ENCODE measurements at regions not wholly inside any gene's neighbourhood (a gene's known extent, or its start where the extent isn't known, plus 50 kb on each side); places are given as distances from the start of the nearest gene placed in this dataset.
A peak's percentile ranks its signal among the peaks of the same experiment; 100 is the strongest.

DNA sequence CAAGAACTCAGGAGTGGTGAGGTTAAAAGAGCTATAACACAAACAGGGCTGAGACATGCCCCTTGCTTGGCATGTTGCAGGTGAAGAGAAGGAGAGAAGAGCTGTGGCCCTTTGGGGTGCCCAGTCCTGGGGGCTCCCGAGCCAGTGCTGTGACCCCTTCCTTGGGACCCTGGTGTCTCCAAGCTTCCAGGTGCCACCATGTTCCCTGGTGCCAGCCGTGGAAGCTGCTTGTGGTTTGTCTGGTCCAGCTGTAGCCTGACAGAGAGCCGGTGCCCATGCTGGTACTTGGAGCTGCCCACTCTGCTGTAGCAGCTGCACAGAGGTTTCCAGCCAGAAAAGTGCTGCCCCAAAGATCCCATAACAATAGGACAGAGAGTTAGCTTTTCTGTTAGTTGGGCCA is 159.2 kb upstream of the SLC38A2 start:
- Mint-ChIP-seq H3K36me3 (ENCODE audit: low read depth) (peaks cover 19% of the 10 kb centered on the region), H3K27ac (no peak overlapping the region), H3K4me1 (ENCODE audit: low read depth) (peaks cover 8% of the 10 kb centered on the region), H3K27me3 (ENCODE audit: insufficient read depth) (no peaks in the 10 kb centered on the region; the same call in 1 of the 2 replicates), H3K9me3 (peaks cover 13% of the 10 kb centered on the region), H3K4me3 (no peak overlapping the region)
- TF ChIP-seq, protein P1, sequence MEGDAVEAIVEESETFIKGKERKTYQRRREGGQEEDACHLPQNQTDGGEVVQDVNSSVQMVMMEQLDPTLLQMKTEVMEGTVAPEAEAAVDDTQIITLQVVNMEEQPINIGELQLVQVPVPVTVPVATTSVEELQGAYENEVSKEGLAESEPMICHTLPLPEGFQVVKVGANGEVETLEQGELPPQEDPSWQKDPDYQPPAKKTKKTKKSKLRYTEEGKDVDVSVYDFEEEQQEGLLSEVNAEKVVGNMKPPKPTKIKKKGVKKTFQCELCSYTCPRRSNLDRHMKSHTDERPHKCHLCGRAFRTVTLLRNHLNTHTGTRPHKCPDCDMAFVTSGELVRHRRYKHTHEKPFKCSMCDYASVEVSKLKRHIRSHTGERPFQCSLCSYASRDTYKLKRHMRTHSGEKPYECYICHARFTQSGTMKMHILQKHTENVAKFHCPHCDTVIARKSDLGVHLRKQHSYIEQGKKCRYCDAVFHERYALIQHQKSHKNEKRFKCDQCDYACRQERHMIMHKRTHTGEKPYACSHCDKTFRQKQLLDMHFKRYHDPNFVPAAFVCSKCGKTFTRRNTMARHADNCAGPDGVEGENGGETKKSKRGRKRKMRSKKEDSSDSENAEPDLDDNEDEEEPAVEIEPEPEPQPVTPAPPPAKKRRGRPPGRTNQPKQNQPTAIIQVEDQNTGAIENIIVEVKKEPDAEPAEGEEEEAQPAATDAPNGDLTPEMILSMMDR (IDR thresholded peaks at IDR 0.05), result no peak
- DNase-seq, result no peak

DNA sequence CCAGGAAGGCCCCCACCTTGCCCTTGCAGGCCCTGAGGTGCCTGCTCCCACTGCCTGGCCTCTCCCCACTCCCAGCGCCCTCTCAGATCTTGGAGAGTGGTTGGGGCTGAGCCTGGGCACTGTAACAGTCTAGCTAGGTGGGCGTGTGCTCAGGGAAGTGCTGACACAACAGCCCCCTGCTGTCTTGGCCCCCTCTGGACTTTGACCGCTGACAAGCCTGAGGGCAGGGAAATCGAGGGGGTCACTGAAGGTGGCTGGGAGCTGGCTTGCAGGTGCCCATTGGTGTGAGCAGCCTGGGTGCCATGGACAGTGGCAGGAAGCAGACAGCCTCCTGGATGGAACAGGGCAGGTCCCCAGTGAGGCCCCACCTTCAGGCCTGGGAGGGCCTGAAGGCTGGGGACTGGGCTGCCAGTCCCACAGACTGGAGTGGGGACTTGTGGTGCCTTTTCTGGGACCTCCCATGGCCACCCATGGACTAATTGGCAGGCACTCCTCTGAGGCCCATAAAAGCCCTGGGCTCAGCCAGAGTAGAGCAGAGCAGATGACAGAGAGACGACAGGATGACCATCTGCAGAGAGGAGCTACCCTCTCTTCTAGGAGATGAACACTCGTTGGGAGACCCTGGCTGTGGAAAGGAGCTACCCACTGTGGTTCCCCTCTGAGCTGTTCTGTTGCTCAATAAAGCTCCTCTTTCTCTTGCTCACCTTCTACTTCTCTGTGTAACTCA is 158.6 kb upstream of the SLC38A2 start:
- no peak overlapping the region for H3K27ac Mint-ChIP-seq
- H3K27me3 Mint-ChIP-seq (ENCODE audit: insufficient read depth), result no peaks in the 10 kb centered on the region; the same call in 1 of the 2 replicates
- H3K4me3 Mint-ChIP-seq, result no peak overlapping the region
- TF ChIP-seq, protein P1 (IDR thresholded peaks at IDR 0.05), result no peak
- H3K36me3 Mint-ChIP-seq (ENCODE audit: low read depth), result peaks cover 19% of the 10 kb centered on the region
- no peak for DNase-seq
- peaks cover 2% of the 10 kb centered on the region; the same call in 1 of the 2 replicates for H3K4me1 Mint-ChIP-seq (ENCODE audit: low read depth)
- peaks cover 13% of the 10 kb centered on the region for H3K9me3 Mint-ChIP-seq

DNA sequence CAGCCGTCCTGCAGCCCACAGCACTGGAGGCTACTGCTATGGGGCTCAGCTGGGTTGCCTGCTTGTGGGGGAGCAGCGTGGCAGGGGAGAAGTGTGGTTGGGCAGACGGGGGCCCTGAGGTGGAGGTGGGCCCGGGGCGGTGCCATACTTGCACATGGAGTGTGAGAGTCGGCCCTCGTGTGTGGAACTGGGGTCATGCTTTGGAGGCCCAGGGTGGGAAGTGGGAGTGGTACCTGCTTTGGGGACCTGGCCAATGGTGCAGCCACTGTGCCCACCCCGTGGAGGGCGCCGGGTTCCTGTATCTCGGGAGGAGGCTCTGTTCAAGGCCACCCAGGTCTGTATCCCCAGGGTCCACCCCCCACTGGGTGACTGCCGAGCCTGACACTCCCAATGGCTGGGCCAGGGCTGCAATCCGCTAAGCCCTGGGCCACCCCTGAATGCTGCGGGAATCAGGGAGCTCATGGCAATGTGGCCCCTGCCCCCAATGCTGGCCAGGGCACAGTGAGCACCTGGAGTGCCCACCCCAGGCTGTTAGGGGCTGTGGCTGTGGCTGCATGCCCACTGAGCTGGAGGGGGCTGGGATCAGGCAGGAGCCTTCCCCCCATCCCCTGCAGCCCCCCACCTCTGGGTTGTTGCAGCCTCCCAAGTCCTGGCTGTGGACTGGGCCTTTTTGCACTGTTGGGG is 157.9 kb upstream of the SLC38A2 start:
- Mint-ChIP-seq H3K4me3 (no peak overlapping the region), H3K27ac (no peak overlapping the region), H3K36me3 (ENCODE audit: low read depth) (peaks cover 24% of the 10 kb centered on the region), H3K27me3 (ENCODE audit: insufficient read depth) (no peaks in the 10 kb centered on the region; the same call in 1 of the 2 replicates), H3K9me3 (peaks cover 13% of the 10 kb centered on the region), H3K4me1 (ENCODE audit: low read depth) (peaks cover 7% of the 10 kb centered on the region)
- TF ChIP-seq, protein P1 (IDR thresholded peaks at IDR 0.05), result no peak
- no peak for DNase-seq

DNA sequence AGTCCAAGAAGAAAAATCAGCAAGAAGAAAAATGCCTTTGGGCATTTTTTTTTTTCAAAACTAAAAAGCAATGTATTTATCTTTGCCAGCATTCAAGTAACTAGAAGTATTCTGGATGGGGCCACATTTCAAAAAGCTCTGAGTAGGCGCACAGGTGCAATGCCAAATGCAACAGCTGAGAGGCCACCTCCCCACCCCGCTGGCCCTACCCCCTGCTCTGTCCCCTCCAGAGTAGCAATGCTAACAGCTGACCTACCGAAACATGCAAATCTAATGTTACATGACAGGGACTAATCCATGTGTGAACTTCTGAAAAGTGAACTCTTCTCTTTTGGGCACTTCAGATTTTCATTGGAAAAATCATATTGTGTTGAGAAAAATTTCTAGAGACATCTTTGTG is 153.7 kb upstream of the SLC38A2 start:
- Mint-ChIP-seq H3K4me3 (no peak overlapping the region), H3K27ac (peak overlapping the region; percentile 96), H3K4me1 (ENCODE audit: low read depth) (peaks cover 49% of the 10 kb centered on the region), H3K9me3 (peaks cover 9% of the 10 kb centered on the region), H3K27me3 (ENCODE audit: insufficient read depth) (no peaks in the 10 kb centered on the region; the same call in 1 of the 2 replicates), H3K36me3 (ENCODE audit: low read depth) (peaks cover 23% of the 10 kb centered on the region)
- TF ChIP-seq, protein P1 (IDR thresholded peaks at IDR 0.05), result no peak
- DNase-seq, result no peak

DNA sequence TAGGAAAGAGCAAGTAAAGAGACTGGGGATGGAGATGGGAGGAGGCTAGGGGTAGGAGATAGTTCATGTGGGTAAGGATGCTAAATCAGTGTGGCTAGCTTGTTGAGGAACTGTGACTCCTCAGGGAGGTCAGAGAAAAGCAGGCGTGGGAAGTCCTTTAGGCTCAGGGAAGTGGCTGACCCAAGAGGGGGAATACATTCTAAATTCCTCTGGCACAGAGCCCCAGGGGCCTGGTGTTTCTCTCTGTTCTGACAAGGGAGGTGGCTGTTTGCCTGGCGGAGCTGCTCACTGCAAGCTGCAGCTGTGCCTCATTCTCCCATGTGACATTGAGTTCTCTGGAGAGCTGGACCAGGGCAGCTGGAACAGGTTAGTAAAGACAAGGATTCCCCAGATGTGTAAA is 152.2 kb upstream of the SLC38A2 start:
- peak overlapping the region; percentile 86 for H3K4me3 Mint-ChIP-seq
- TF ChIP-seq, protein P1 (IDR thresholded peaks at IDR 0.05), result no peak
- DNase-seq, result peak; percentile 70
- peaks cover 4% of the 10 kb centered on the region; the same call in 1 of the 2 replicates for H3K9me3 Mint-ChIP-seq
- no peaks in the 10 kb centered on the region; the same call in 1 of the 2 replicates for H3K27me3 Mint-ChIP-seq (ENCODE audit: insufficient read depth)
- H3K27ac Mint-ChIP-seq, result peak overlapping the region; percentile 96
- H3K36me3 Mint-ChIP-seq (ENCODE audit: low read depth), result peaks cover 33% of the 10 kb centered on the region
- peaks cover 61% of the 10 kb centered on the region for H3K4me1 Mint-ChIP-seq (ENCODE audit: low read depth)

Data from HFFc6 (cell line).